ENCODE measurements at regions not wholly inside any gene's neighbourhood (a gene's known extent, or its start where the extent isn't known, plus 50 kb on each side); places are given as distances from the start of the nearest gene placed in this dataset.

DNA sequence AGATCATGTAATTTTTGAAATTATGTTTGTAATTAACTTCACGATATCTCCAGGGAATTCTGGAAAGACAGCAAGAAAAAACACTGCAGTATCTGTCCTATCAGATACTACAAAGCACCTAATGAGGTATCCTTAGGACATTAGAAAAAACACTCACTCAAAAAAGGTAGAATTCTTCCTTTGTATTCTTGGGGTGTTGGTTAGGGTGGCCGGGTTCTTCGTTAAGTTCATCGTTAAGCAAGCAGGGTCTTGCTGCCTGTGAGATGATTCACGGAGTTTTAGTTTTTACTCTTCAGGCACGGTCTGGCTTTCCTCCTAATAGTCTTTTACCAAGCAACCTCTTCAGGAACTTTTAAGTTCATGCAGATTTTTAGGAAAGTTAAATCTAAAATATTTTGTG lies 91.4 kb upstream of the IRX4 start:
- no peaks in the 10 kb centered on the region for H4K20me1 ChIP-seq (ENCODE audit: insufficient read depth, low read length)
- no peaks in the 10 kb centered on the region for H3K27me3 ChIP-seq (ENCODE audit: insufficient read depth, low read length)
- H3K4me1 ChIP-seq (ENCODE audit: insufficient read depth, low read length, severe bottlenecking), result no peaks in the 10 kb centered on the region
- H3F3A ChIP-seq (ENCODE audit: insufficient read depth, low read length), result no peaks in the 10 kb centered on the region
- H3K4me2 ChIP-seq (ENCODE audit: low read length), result no peak overlapping the region
- no peaks in the 10 kb centered on the region for H3K9me3 ChIP-seq (ENCODE audit: low read length)
- no peaks in the 10 kb centered on the region for H3K9me2 ChIP-seq (ENCODE audit: low read depth, low read length)
- H3K9ac ChIP-seq (ENCODE audit: low read length), result no peak overlapping the region
- H3K27ac ChIP-seq (ENCODE audit: low read depth, low read length, poor library complexity, severe bottlenecking), result no peak overlapping the region
- no peaks in the 10 kb centered on the region for H3K79me2 ChIP-seq (ENCODE audit: insufficient read depth, low read length)
- H2AFZ ChIP-seq (ENCODE audit: low read length), result no peak overlapping the region
- H3K36me3 ChIP-seq (ENCODE audit: insufficient read depth, low read length), result no peaks in the 10 kb centered on the region
- TF ChIP-seq EZH2 (IDR thresholded peaks at IDR 0.05; ENCODE audit: borderline replicate concordance, low read length), result no peak
- H3K4me3 ChIP-seq (ENCODE audit: low read depth, low read length, poor library complexity, severe bottlenecking), result no peak overlapping the region

DNA sequence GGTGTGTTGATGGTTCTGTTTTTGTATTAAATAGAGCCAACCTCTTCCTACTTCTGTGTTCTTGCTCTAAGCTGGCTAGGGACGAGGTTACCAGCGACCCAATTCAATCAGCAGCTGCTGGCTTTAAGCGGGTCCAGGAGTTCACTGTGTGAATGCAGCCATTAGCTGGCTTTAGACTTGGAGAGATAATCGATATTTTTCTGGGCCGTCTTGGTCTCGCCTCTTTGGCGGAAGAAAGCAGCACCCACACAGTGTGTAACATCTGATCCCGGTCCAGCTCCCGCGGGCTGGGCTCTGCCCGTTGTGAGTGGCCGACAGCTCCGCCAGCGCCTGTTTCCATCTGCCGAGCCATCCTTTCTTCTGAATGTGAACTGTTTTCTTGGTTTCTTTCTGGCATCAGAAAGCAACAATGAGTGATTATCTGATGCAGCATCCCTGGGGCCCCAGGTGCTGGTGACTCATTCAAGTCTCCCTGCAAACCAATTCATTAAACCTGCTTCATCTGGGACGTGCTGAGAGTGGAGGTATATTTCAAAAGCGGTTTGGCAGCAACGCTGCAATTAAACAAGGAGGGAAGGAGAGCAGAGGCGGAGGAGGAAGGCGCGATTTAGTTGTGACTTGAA lies 90.8 kb upstream of the IRX4 start:
- Histone ChIP-seq H3F3A (ENCODE audit: insufficient read depth, low read length) (no peaks in the 10 kb centered on the region), H3K9me2 (ENCODE audit: low read depth, low read length) (no peaks in the 10 kb centered on the region), H3K9me3 (ENCODE audit: low read length) (no peaks in the 10 kb centered on the region), H3K4me2 (ENCODE audit: low read length) (no peak overlapping the region), H3K9ac (ENCODE audit: low read length) (no peak overlapping the region), H3K4me3 (ENCODE audit: low read depth, low read length, poor library complexity, severe bottlenecking) (no peak overlapping the region), H2AFZ (ENCODE audit: low read length) (no peak overlapping the region), H3K27ac (ENCODE audit: low read depth, low read length, poor library complexity, severe bottlenecking) (no peak overlapping the region), H3K36me3 (ENCODE audit: insufficient read depth, low read length) (no peaks in the 10 kb centered on the region), H3K27me3 (ENCODE audit: insufficient read depth, low read length) (no peaks in the 10 kb centered on the region), H4K20me1 (ENCODE audit: insufficient read depth, low read length) (no peaks in the 10 kb centered on the region), H3K4me1 (ENCODE audit: insufficient read depth, low read length, severe bottlenecking) (no peaks in the 10 kb centered on the region), H3K79me2 (ENCODE audit: insufficient read depth, low read length) (no peaks in the 10 kb centered on the region)
- TF ChIP-seq, protein P1, sequence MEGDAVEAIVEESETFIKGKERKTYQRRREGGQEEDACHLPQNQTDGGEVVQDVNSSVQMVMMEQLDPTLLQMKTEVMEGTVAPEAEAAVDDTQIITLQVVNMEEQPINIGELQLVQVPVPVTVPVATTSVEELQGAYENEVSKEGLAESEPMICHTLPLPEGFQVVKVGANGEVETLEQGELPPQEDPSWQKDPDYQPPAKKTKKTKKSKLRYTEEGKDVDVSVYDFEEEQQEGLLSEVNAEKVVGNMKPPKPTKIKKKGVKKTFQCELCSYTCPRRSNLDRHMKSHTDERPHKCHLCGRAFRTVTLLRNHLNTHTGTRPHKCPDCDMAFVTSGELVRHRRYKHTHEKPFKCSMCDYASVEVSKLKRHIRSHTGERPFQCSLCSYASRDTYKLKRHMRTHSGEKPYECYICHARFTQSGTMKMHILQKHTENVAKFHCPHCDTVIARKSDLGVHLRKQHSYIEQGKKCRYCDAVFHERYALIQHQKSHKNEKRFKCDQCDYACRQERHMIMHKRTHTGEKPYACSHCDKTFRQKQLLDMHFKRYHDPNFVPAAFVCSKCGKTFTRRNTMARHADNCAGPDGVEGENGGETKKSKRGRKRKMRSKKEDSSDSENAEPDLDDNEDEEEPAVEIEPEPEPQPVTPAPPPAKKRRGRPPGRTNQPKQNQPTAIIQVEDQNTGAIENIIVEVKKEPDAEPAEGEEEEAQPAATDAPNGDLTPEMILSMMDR (IDR thresholded peaks at IDR 0.05; ENCODE audit: low read length), result no peak
- TF ChIP-seq EZH2 (IDR thresholded peaks at IDR 0.05; ENCODE audit: borderline replicate concordance, low read length), result no peak

DNA sequence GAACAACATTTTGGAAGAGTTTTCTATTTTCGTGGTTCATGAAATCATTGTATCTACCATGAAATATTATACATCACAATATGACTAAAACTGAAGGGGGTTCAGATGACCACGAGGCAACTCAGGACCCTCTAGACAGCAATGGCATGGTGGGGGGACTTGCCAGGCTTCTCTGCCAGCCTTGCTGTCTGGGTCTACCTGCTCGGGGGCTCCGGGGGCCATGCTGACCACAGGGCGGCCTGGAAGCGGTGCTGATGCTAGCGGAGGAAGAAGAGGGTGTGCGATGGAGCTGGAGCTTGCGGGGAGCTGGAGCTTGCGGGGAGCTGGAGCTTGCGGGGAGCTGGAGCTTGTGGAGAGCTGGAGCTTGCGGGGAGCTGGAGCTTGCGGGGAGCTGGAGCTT lies 89.2 kb upstream of the IRX4 start:
- no peak overlapping the region for H3K9ac ChIP-seq (ENCODE audit: low read length)
- no peak overlapping the region for H2AFZ ChIP-seq (ENCODE audit: low read length)
- H3K4me2 ChIP-seq (ENCODE audit: low read length), result no peak overlapping the region
- no peaks in the 10 kb centered on the region for H3K79me2 ChIP-seq (ENCODE audit: insufficient read depth, low read length)
- TF ChIP-seq, protein P1 (IDR thresholded peaks at IDR 0.05; ENCODE audit: low read length), result no peak
- no peak for TF ChIP-seq EZH2 (IDR thresholded peaks at IDR 0.05; ENCODE audit: borderline replicate concordance, low read length)
- H3K27ac ChIP-seq (ENCODE audit: low read depth, low read length, poor library complexity, severe bottlenecking), result no peak overlapping the region
- H3K4me3 ChIP-seq (ENCODE audit: low read depth, low read length, poor library complexity, severe bottlenecking), result no peak overlapping the region
- H3K27me3 ChIP-seq (ENCODE audit: insufficient read depth, low read length), result no peaks in the 10 kb centered on the region
- no peaks in the 10 kb centered on the region for H3K36me3 ChIP-seq (ENCODE audit: insufficient read depth, low read length)
- no peaks in the 10 kb centered on the region for H3K9me3 ChIP-seq (ENCODE audit: low read length)
- H3F3A ChIP-seq (ENCODE audit: insufficient read depth, low read length), result no peaks in the 10 kb centered on the region
- no peaks in the 10 kb centered on the region for H3K4me1 ChIP-seq (ENCODE audit: insufficient read depth, low read length, severe bottlenecking)
- no peaks in the 10 kb centered on the region for H3K9me2 ChIP-seq (ENCODE audit: low read depth, low read length)
- H4K20me1 ChIP-seq (ENCODE audit: insufficient read depth, low read length), result no peaks in the 10 kb centered on the region

DNA sequence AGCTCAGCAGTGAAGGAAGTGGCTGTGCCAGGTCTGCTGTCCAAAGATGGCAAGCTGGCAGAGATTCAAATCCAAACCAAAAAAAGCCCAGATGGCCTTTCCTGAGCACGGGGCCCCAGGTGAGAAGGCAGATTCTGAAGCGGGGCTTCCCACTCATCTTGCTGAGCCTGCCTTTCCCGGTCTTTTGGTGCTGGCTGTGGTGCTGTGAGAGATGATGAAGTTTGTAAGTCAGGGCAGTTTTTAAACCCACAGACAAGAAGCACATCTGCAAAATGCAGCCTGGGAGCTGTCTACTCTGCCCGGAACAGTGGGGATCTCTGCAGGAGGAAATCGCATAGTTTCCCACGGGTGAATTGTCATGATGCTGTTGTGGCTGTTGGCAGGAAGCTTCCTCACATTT lies 85.0 kb upstream of the IRX4 start:
- TF ChIP-seq, protein P1 (IDR thresholded peaks at IDR 0.05; ENCODE audit: low read length), result no peak
- TF ChIP-seq EZH2 (IDR thresholded peaks at IDR 0.05; ENCODE audit: borderline replicate concordance, low read length), result no peak
- Histone ChIP-seq H3K4me2 (ENCODE audit: low read length) (no peak overlapping the region), H3K4me3 (ENCODE audit: low read depth, low read length, poor library complexity, severe bottlenecking) (no peak overlapping the region), H3F3A (ENCODE audit: insufficient read depth, low read length) (no peaks in the 10 kb centered on the region), H3K79me2 (ENCODE audit: insufficient read depth, low read length) (no peaks in the 10 kb centered on the region), H4K20me1 (ENCODE audit: insufficient read depth, low read length) (no peaks in the 10 kb centered on the region), H3K9me2 (ENCODE audit: low read depth, low read length) (no peaks in the 10 kb centered on the region), H3K4me1 (ENCODE audit: insufficient read depth, low read length, severe bottlenecking) (no peaks in the 10 kb centered on the region), H3K36me3 (ENCODE audit: insufficient read depth, low read length) (no peaks in the 10 kb centered on the region), H2AFZ (ENCODE audit: low read length) (no peak overlapping the region), H3K9ac (ENCODE audit: low read length) (no peak overlapping the region), H3K27me3 (ENCODE audit: insufficient read depth, low read length) (peaks cover 6% of the 10 kb centered on the region; the same call in 1 of the 2 replicates), H3K9me3 (ENCODE audit: low read length) (no peaks in the 10 kb centered on the region), H3K27ac (ENCODE audit: low read depth, low read length, poor library complexity, severe bottlenecking) (no peak overlapping the region)

Data from OCI-LY1 (cell line).